ENCODE measurements at regions not wholly inside any gene's neighbourhood (a gene's known extent, or its start where the extent isn't known, plus 50 kb on each side); places are given as distances from the start of the nearest gene placed in this dataset.
A peak's percentile ranks its signal among the peaks of the same experiment; 100 is the strongest.

DNA sequence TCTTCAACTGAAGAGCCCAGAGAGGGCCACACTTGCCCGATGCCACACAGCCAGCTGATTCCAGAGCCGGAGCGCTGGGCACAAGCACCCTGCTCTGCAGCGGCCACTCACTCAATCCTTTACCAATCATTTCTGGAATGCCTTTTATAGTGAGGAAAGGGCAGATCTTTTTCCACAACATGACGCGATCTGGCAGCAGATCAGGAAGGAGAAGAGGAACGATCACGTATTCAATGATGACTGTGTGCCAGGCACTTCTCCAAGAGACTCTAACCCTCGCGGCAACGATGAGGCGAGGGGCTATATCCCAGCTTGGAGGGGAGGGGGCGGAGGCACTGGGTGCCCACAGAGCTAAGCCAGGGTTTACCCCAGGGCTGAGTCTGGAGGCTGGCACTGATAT is 56.3 kb upstream of the TCF20 start:
- H3K9me3 Mint-ChIP-seq (ENCODE audit: unreplicated experiment) = peaks cover 13% of the 10 kb centered on the region
- peaks cover 17% of the 10 kb centered on the region for H3K27me3 Mint-ChIP-seq (ENCODE audit: unreplicated experiment)
- peaks cover 29% of the 10 kb centered on the region for H3K4me1 Mint-ChIP-seq (ENCODE audit: low read depth, unreplicated experiment)
- no peak for DNase-seq
- TF ChIP-seq, protein P1, sequence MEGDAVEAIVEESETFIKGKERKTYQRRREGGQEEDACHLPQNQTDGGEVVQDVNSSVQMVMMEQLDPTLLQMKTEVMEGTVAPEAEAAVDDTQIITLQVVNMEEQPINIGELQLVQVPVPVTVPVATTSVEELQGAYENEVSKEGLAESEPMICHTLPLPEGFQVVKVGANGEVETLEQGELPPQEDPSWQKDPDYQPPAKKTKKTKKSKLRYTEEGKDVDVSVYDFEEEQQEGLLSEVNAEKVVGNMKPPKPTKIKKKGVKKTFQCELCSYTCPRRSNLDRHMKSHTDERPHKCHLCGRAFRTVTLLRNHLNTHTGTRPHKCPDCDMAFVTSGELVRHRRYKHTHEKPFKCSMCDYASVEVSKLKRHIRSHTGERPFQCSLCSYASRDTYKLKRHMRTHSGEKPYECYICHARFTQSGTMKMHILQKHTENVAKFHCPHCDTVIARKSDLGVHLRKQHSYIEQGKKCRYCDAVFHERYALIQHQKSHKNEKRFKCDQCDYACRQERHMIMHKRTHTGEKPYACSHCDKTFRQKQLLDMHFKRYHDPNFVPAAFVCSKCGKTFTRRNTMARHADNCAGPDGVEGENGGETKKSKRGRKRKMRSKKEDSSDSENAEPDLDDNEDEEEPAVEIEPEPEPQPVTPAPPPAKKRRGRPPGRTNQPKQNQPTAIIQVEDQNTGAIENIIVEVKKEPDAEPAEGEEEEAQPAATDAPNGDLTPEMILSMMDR (IDR thresholded peaks at IDR 0.05; ENCODE audit: partially characterized antibody, unreplicated experiment) = no peak
- H3K4me3 Mint-ChIP-seq (ENCODE audit: unreplicated experiment) = no peak overlapping the region
- no peak overlapping the region for H3K27ac Mint-ChIP-seq (ENCODE audit: unreplicated experiment)
- no peaks in the 10 kb centered on the region for H3K36me3 Mint-ChIP-seq (ENCODE audit: unreplicated experiment)

GRCh38 chr22:42326301-42326700 is 55.8 kb upstream of the TCF20 start:
- TF ChIP-seq, protein P1 (IDR thresholded peaks at IDR 0.05; ENCODE audit: partially characterized antibody, unreplicated experiment) = no peak
- no peaks in the 10 kb centered on the region for H3K36me3 Mint-ChIP-seq (ENCODE audit: unreplicated experiment)
- H3K27ac Mint-ChIP-seq (ENCODE audit: unreplicated experiment) = no peak overlapping the region
- H3K27me3 Mint-ChIP-seq (ENCODE audit: unreplicated experiment) = peaks cover 15% of the 10 kb centered on the region
- peaks cover 29% of the 10 kb centered on the region for H3K4me1 Mint-ChIP-seq (ENCODE audit: low read depth, unreplicated experiment)
- peaks cover 15% of the 10 kb centered on the region for H3K9me3 Mint-ChIP-seq (ENCODE audit: unreplicated experiment)
- no peak for DNase-seq
- no peak overlapping the region for H3K4me3 Mint-ChIP-seq (ENCODE audit: unreplicated experiment)

DNA sequence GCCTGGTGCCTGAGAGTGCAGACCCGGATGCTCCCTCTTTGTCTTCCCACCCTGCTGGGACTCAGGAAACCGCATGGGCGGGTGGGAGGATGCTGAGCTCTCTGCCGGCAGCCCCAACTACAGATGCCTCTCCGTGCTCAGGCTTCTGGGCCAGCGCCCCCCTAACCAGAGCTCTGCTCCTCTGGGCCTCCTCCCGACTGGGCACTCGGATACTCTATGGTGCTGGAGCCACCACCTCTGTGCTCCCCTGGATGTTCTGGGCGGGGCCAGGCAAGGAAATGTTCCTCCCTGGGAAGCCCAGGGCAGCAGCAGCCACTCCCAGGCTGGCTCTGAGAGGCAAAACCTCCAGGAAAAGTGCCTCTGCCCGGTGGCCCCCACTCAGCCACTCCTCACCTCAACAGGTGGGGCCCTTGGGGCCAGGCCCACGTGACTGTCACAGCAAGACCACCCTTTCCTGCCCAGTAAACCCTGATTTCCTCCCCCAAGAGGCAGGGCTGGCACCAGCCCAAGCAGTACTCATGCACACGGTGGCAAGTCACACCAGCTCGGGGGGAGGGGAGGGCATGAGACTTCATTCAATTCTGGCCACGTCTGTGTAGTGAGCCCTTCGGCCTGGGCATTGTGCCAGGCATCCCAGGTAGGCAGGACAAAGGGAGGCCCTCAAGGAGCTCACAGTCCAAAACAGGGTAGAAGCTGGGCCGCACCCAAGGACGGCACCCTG is 54.7 kb upstream of the TCF20 start:
- Mint-ChIP-seq H3K4me1 (ENCODE audit: low read depth, unreplicated experiment) (peaks cover 31% of the 10 kb centered on the region), H3K9me3 (ENCODE audit: unreplicated experiment) (peaks cover 14% of the 10 kb centered on the region), H3K27me3 (ENCODE audit: unreplicated experiment) (peaks cover 17% of the 10 kb centered on the region), H3K4me3 (ENCODE audit: unreplicated experiment) (no peak overlapping the region), H3K27ac (ENCODE audit: unreplicated experiment) (no peak overlapping the region), H3K36me3 (ENCODE audit: unreplicated experiment) (no peaks in the 10 kb centered on the region)
- TF ChIP-seq, protein P1 (IDR thresholded peaks at IDR 0.05; ENCODE audit: partially characterized antibody, unreplicated experiment) = no peak
- no peak for DNase-seq

- Mint-ChIP-seq H3K27ac (ENCODE audit: unreplicated experiment) (no peak overlapping the region), H3K4me1 (ENCODE audit: low read depth, unreplicated experiment) (peaks cover 32% of the 10 kb centered on the region), H3K4me3 (ENCODE audit: unreplicated experiment) (peak overlapping the region; percentile 16), H3K9me3 (ENCODE audit: unreplicated experiment) (peaks cover 14% of the 10 kb centered on the region), H3K27me3 (ENCODE audit: unreplicated experiment) (peaks cover 17% of the 10 kb centered on the region), H3K36me3 (ENCODE audit: unreplicated experiment) (no peaks in the 10 kb centered on the region)
- DNase-seq = no peak
- TF ChIP-seq, protein P1 (IDR thresholded peaks at IDR 0.05; ENCODE audit: partially characterized antibody, unreplicated experiment) = no peak
Observed at GRCh38 chr22:42324566-42324965, 54.1 kb upstream of the TCF20 start.

GRCh38 chr22:42323971-42324370 is 53.5 kb upstream of the TCF20 start:
- Mint-ChIP-seq H3K36me3 (ENCODE audit: unreplicated experiment) (no peaks in the 10 kb centered on the region), H3K4me3 (ENCODE audit: unreplicated experiment) (no peak overlapping the region), H3K4me1 (ENCODE audit: low read depth, unreplicated experiment) (peaks cover 32% of the 10 kb centered on the region), H3K27me3 (ENCODE audit: unreplicated experiment) (peaks cover 17% of the 10 kb centered on the region), H3K9me3 (ENCODE audit: unreplicated experiment) (peaks cover 14% of the 10 kb centered on the region), H3K27ac (ENCODE audit: unreplicated experiment) (no peak overlapping the region)
- no peak for DNase-seq
- TF ChIP-seq, protein P1 (IDR thresholded peaks at IDR 0.05; ENCODE audit: partially characterized antibody, unreplicated experiment) = no peak

Measured in glutamatergic neuron (in vitro differentiated cells).